GM19455 (cell line): ENCODE measurements at regions not wholly inside any gene's neighbourhood (a gene's known extent, or its start where the extent isn't known, plus 50 kb on each side); places are given as distances from the start of the nearest gene placed in this dataset.

Source experiments
- ATAC-seq: cut with Tn5 transposase; IDR thresholded peaks from one replicate; pipeline ENCODE4 v1.9.1; 2021; ENCODE audit not compliant: unreplicated experiment

DNA sequence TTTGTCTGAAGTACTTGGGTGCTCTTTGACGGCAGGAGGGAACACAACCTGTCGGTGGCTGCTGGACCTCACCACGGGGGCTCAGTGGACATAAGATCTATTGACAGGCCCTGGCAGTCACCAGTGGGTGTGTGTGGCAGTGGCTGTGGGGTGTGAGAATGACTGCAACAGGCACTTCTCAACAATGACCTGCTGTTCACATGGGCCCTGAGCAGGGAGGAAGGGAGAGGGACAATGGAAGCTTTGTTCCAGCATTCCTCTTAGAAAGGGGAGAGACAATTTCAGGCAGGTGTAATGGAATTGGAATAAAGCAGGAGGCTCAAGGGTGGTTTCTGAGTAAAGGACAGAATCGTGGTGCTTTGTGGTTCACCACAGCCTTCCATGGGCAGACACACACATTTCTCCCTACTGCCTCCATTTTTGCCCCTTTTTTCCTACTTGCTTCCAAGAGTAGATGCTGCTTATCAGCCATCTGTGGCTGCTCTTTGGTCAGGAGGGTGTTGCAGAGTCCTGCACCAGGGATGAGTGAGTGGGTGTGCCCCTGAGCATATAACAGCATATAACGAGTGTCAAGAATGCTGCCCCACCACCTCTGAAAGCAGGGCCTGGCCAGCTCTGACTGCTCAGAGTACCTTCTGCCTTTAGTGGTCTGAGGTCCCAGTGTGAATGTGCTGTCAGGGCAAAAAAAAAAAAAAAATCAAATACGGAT lies 267.7 kb downstream of the RASSF9 start:
- no peak for ATAC-seq

GRCh38 chr12:85569261-85569660 lies 266.9 kb downstream of the RASSF9 start:
- no peak for ATAC-seq

GRCh38 chr12:85572956-85573355 lies 263.3 kb downstream of the RASSF9 start:
- no peak for ATAC-seq

DNA sequence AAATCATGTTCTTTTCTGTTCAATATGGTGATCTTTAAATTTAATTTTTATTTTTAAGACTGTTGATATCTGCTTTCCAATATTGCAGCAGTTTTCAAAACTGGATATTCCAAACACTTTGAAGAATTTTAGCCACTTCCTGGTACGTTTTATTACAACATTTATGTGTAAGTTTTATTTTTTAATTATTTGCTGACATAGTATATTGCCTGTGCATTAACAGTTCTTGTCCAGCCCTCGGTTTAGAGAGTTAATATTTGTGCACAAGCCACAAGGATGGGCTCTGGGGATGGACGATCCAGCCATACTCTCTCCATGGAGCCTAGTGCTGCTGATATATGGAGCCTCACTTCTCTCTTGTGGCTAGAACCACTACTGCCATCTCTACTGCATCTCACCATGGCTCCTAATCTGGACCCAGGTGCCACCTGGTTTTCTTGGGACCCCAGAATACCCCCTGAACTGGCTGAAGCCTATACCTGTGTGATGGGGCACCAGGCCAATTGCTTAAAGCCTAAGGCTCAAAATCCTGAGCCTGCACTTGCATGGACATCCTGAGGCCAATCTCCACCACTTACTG lies 262.5 kb downstream of the RASSF9 start:
- ATAC-seq: no peak

DNA sequence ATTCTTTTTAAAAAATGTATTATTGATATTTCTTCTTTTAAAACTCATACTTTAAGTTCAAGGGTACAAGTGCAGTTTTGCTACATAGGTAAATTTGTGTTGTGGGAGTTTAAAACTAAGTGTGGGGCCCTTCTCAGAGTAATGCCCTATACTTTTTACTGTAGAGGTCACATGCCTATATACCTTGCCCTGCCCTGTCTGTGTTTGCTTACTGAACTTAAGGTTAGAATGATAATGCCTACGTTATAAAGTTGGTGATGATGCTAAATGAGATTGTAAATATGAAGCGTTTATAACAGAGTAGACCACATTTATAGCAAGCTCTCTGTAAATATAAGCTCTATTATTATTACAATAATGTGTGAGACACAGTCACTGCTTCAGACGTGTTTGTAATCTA lies 261.9 kb downstream of the RASSF9 start:
- no peak for ATAC-seq

- ATAC-seq: peak; percentile 97
Observed at GRCh38 chr12:85575120-85576096, 260.8 kb downstream of the RASSF9 start.

GRCh38 chr12:85580562-85581168 lies 255.5 kb downstream of the RASSF9 start:
- ATAC-seq: no peak

DNA sequence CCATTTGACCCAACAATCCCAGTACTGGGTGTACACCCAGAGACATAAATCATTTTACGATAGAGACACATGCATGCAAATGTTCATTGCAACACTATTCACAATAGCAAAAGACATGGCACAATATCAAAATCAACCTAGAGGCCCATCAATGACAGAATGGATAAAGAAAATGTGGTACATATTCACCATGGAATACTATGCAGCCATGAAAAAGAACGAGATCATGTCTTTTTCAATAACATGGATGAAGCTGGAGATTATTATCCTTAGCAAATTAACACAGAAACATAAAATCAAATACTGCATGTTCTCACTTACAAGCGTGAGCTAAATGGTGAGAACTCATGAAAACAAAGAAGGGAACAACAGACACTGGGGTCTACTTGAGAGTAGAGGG lies 249.1 kb downstream of the RASSF9 start:
- ATAC-seq: no peak

DNA sequence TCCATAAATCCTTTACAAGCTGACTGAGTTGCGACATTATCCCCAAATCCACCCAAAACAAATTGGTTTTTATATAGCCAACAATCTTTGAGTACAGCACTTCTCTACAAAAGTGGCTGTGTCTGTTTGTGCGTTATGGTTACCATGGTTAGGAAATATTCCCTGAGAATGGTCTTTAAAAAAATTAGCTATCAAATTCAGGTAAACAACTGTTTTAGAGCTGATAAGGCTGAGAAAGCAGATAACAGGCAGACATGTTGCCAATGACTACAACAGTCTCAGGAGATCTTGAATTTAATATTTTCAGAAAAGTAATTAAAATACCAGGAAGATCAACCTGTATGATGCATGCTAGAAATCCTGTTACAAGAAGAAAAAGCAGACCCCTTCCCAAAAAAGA lies 248.0 kb downstream of the RASSF9 start:
- ATAC-seq: no peak

DNA sequence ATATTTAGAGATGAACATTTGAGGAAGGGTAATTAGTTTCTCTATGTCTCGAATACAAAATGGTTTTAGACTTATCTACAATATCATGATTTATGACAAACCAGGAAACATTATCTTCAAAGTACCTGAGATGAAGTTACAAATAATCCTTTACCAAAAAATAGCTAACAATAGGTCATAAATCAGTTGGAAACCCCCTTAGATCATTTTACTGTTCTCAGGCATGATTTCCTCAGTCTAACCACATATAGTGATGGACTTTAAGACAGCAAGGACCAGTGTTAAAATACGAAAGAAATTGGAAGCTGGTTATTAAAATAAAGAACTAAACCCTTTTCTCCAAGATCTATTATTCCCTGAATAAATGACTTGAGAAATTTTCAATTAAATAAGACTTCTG lies 235.4 kb downstream of the RASSF9 start:
- ATAC-seq: no peak

DNA sequence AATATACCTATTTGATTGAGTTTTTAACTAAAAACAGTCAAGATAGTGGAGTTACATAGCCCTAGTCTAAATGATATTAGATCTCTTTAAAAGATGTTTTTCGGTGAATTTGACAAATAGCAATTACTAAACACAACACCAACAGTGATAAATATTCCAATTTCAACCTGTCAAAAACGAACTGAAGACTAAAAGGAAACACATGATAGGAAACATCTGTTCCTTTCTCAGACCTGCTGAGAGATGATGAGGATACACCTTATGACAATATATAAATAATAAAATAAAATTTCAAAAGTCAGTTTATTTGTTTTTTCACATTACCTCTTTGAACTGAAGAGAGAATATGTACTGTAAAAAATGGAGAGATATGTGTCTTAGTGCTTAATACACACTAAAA lies 232.7 kb downstream of the RASSF9 start:
- no peak for ATAC-seq

DNA sequence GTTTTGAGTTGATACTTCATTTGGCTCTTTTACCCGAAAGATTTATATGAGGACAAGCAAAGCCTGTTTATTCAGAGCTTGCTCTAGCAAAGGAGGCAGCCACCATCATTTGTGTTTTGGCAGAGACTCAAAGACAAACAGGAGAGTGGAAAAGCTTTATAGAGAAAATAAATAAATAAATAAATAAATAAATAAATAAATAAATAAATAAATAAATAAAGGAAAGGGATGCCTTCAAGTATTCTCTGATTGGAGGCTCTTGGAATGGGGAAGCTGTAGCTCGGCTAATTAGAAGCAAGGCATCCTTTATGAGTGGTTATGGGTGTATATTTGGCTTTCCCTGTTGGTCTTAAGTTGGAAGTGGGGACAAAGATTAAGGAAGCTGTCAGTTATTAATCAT lies 229.8 kb downstream of the RASSF9 start:
- ATAC-seq: no peak

DNA sequence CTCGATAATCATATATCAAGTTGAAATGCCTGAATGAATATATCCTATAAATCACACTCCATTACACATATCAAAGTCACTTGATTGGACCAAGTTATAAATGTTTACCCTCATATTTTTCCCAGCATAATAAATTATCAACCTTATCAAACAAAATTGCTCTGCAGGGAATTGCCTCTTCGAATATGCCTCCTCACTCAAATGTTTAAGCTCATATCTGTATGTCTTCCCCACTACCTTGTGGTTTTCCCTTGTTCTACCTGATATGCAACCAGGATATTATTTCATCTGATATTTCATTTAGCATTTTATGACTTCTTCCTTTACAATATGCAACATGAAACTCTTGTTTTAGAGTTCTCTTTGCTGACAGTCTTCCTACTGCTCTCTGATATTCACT lies 226.4 kb downstream of the RASSF9 start:
- ATAC-seq: no peak

DNA sequence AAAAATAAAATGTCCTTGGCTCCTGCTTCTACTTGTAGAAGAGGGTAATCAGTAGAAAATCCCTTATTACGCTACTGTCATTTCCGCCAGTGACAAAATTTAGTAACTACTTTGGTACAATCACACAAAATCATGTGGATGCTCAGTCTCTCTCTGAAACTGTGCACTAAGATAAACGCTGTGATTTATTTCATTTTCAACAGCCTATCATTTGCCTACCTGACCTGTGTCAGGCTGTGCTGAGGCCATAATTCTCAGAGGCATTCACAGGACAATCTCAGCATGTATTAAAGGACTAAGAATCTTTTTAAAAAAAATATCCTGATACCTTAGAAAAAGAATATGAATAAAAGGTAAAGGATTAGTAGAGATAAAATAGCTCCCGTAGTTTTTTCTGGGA lies 226.0 kb downstream of the RASSF9 start:
- ATAC-seq: no peak

DNA sequence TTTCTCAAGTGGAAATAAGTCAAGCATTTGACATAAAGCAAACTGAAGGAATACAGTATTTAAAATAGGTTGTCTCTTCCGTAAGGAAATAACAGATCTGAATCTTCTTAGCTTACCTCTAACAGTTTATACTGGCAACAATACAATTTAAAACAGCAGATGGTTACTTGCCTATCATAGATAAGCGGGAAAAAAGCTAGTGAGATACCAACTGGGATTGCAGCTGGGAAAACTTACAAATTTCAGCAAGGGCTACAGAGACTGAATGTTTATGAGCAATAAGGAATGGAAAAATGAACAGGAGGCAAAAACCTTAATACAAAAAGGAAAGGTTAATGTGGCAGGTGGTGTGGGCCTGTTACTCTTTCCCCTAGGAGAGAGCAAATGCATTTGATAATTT lies 220.0 kb downstream of the RASSF9 start:
- ATAC-seq: no peak

DNA sequence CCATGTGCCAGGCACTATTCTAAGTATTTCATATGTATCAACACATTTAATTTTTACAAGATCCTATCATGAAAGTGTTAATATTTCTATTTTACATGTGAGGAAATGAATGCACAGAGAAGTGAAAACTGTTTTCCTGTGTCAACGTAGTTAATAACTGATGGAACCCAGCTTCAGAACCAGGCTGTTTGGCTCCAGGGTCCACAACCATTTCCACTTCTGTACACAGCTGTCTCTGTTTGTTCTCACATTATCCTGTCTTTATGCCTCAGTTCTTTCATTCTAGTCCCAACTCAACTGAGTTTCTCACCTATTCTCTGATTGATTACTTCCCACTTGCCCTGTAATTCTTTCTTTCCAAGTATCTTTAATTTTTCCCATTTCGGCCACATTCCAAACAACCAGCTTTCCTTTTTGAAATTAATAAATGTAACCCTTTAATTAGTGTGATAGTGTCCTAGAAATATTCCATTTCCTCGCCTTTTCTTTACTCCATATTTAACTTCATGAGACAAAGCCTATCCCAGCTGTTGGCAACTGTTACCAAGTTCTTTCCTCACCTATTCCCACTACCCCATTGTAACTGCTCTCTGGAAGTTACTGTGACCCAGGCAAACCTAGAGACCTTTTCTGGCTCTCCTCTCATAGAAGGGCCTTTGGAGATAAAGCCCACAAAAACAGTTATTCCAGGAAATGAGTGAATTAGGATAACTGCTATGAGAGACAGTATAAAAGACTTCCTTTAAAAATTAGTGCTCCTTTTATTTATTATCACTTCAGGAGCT lies 218.7 kb downstream of the RASSF9 start:
- no peak for ATAC-seq

- no peak for ATAC-seq
Observed at GRCh38 chr12:85621041-85621440, 215.2 kb downstream of the RASSF9 start.

DNA sequence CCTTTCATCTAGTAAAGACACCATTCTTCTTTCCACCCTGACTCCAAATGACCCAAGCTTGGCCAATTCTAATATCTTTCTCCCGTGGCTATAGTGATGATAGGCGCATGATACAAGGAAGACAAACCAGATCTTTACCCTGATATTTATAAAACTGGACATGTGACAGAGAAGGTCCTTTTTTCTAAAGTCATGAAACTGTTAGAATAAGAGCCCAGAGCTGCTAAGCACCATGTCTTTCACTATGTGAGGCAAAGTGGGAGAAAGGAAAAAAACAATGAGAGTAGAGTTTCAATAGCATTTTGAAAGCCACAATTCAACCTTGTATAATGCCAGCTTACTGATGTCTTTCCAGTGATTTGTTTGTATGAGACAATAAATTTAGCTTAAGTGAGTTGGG lies 212.4 kb downstream of the RASSF9 start:
- no peak for ATAC-seq

GRCh38 chr12:85625467-85625866 lies 210.7 kb downstream of the RASSF9 start:
- no peak for ATAC-seq

DNA sequence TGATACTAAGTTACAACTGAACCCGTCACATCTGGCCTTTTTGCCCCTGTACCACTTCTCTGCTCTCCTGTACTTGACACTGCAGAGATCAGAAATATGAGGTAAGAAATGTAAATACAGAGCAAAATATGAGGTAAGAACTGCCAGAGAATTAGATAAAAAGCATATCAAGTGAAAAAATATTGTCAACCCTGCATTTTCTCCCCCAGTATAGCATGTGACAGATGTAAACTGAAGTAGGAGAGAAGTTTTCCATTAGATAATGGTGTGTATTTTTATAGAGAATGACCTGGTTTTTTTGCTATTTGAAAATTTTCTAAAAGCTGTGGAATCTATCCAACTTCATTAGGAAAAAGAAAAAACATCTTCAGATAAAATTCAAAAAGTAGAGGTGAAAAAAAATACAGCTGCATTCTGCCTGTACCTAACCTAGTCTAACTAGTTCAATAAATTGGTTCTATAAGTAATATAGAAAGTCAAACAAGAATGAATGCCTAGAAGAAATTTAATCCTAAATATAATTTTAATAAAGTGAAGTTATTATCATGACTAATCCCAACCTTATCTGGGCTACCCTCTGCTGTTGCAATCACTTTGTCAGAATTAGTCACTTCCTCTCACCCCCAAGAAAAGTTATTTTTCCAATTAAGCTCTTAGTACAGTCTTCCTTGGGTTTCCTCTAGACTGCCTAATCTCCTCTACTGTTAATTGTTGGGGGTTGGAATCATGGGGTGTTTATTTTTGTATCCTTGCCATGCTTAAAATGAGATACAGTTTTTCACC lies 210.0 kb downstream of the RASSF9 start:
- no peak for ATAC-seq
